ENCODE measurements at regions not wholly inside any gene's neighbourhood (a gene's known extent, or its start where the extent isn't known, plus 50 kb on each side); places are given as distances from the start of the nearest gene placed in this dataset.

- TF ChIP-seq, protein P1, sequence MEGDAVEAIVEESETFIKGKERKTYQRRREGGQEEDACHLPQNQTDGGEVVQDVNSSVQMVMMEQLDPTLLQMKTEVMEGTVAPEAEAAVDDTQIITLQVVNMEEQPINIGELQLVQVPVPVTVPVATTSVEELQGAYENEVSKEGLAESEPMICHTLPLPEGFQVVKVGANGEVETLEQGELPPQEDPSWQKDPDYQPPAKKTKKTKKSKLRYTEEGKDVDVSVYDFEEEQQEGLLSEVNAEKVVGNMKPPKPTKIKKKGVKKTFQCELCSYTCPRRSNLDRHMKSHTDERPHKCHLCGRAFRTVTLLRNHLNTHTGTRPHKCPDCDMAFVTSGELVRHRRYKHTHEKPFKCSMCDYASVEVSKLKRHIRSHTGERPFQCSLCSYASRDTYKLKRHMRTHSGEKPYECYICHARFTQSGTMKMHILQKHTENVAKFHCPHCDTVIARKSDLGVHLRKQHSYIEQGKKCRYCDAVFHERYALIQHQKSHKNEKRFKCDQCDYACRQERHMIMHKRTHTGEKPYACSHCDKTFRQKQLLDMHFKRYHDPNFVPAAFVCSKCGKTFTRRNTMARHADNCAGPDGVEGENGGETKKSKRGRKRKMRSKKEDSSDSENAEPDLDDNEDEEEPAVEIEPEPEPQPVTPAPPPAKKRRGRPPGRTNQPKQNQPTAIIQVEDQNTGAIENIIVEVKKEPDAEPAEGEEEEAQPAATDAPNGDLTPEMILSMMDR (IDR thresholded peaks at IDR 0.05 in 2 of 3, conservative IDR thresholded peaks at IDR 0.05 in 1 of 3; ENCODE audit: borderline replicate concordance in 1 of 3, insufficient read depth in 1 of 3, low read depth in 2 of 3, low read length in 2 of 3), result no peak
- TF ChIP-seq EZH2 (IDR thresholded peaks at IDR 0.05) (no peak), SRF (IDR thresholded peaks at IDR 0.05; ENCODE audit: low read depth) (no peak), ATF3 (IDR thresholded peaks at IDR 0.05) (no peak)
These were observed 60.3 kb upstream of the RXFP1 start for GRCh38 chr4:158461336-158461735.
